Panc1 (cell line): ENCODE measurements at regions not wholly inside any gene's neighbourhood (a gene's known extent, or its start where the extent isn't known, plus 50 kb on each side); places are given as distances from the start of the nearest gene placed in this dataset.

ENCODE experiments used
- ATAC-seq: fragments of 200-7000 bp; cut with Tn5 transposase; 2 replicates; pipeline ENCODE4 v1.9.1; 2020; ENCODE audit warnings: mild to moderate bottlenecking, moderate library complexity
- BruUV-seq: library from RNA; stranded (reverse); fragments of 400-500 nt; replicated peaks from 2 replicates; lab custom pipeline; 2021; lab: Mats Ljungman, UMichigan
- CTCF ChIA-PET: fragments of 300-600 bp; sonication (Branson Sonifier 250); formaldehyde crosslinking; loops from one replicate; lab custom pipeline; 2022; ENCODE audit warnings: antibody characterized with exemption; lab: Charles Lee
- POLR2A ChIA-PET: fragments of 300-600 bp; sonication (Branson Sonifier 250); formaldehyde crosslinking; loops from one replicate; lab custom pipeline; 2022; ENCODE audit warnings: antibody characterized with exemption; lab: Charles Lee
- DNase-seq: peaks from one replicate; pipeline ENCODE4 v3.0.0-alpha.2; 2010; ENCODE audit warnings: low read depth, low spot score
- H3K27ac ChIP-seq: 2 replicates; pipeline ENCODE4 v1.5.1; 2011; ENCODE audit warnings: mild to moderate bottlenecking, low read length, inconsistent platforms
- H3K27me3 ChIP-seq: fragments of 200-500 bp; sonication (Bioruptor generic); 2 replicates; pipeline ENCODE4 v1.6.0; 2014; ENCODE audit warnings: low read length, inconsistent platforms; ENCODE audit not compliant: control insufficient read depth, insufficient read depth
- H3K36me3 ChIP-seq: fragments of 200-500 bp; sonication (Bioruptor generic); 2 replicates; pipeline ENCODE4 v1.5.1; 2014; ENCODE audit warnings: inconsistent platforms, mild to moderate bottlenecking, low read length, moderate library complexity; ENCODE audit not compliant: control insufficient read depth, insufficient read depth
- H3K4me1 ChIP-seq: 2 replicates; pipeline ENCODE4 v1.5.1; 2011; ENCODE audit warnings: inconsistent platforms, mild to moderate bottlenecking, low read length, moderate library complexity; ENCODE audit not compliant: control insufficient read depth, insufficient read depth
- H3K4me3 ChIP-seq, 2 experiments: 2 replicates each; pipeline ENCODE4 v1.5.1; 2011 to 2012; ENCODE audit warnings: low read depth in 2 of 2, low read length in 2 of 2, mild to moderate bottlenecking in 2 of 2, inconsistent platforms in 1 of 2, moderate library complexity in 1 of 2
- H3K9me3 ChIP-seq: fragments of 200-500 bp; sonication (Bioruptor generic); 2 replicates; pipeline ENCODE4 v1.5.1; 2014; ENCODE audit warnings: low read depth, mild to moderate bottlenecking, inconsistent platforms, low read length, moderate library complexity; ENCODE audit not compliant: control insufficient read depth, insufficient read depth
- POLR2AphosphoS5 ChIP-seq: IDR thresholded peaks from 2 replicates; pipeline ENCODE4 v1.6.1; 2012; ENCODE audit warnings: mild to moderate bottlenecking, low read depth, low read length, moderate library complexity
- SIN3A ChIP-seq: IDR thresholded peaks from 2 replicates; pipeline ENCODE4 v1.6.1; 2012; ENCODE audit warnings: low read depth, mild to moderate bottlenecking, low read length, moderate library complexity, borderline replicate concordance; ENCODE audit not compliant: insufficient read depth
- TCF7L2 ChIP-seq: IDR thresholded peaks from 2 replicates; pipeline ENCODE4 v1.6.1; 2011; ENCODE audit warnings: mild to moderate bottlenecking, low read depth, low read length, inconsistent platforms
- in situ Hi-C: cut with HindIII; loops from 2 replicates; pipeline ENCODE4 v1.10.0; 2016; ENCODE audit warnings: low sequenced_read_pairs, low pct_unique_long_range_greater_than_20kb
- intact Hi-C: fragments of 100-400 bp; cut with micrococcal nuclease; formaldehyde crosslinking; loops from one replicate; pipeline ENCODE4 v1.10.0; 2022; ENCODE audit not compliant: unreplicated experiment
- TF ChIP-seq, protein P1 (sequence below), 2 experiments: IDR thresholded peaks; 2 replicates each; pipeline ENCODE4 v1.6.1; 2011 to 2012; ENCODE audit warnings: low read depth in 2 of 2, control low read depth in 1 of 2, low read length in 1 of 2, mild to moderate bottlenecking in 1 of 2, moderate library complexity in 1 of 2; ENCODE audit not compliant: insufficient read depth in 1 of 2
- TF ChIP-seq, protein P2 (sequence below): fragments of 450-650 bp; IDR thresholded peaks from 2 replicates; pipeline ENCODE4 v1.5.1; 2017; ENCODE audit warnings: mild to moderate bottlenecking

DNA sequence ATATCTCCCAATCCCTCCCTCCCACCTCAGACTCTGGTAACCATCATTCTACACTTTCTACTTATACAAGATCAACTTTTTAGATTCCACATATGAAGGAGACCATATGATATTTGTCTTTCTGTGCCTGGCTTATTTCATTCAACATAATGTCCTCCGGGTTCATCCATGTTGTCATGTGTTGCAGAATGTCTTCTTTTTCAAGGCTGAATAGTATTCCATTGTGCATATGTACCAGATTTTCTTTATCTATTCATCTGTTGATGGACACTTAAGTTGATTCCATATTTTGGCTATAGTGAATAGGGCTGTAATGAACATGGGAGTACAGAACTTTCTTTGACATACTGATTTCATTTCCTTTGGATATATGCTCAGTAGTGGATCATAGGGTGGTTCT is 78.9 kb upstream of the MAP1B start:
- Histone ChIP-seq H3K27ac (no peak overlapping the region), H3K4me1 (no peaks in the 10 kb centered on the region), H3K9me3 (no peaks in the 10 kb centered on the region), H3K4me3 (no peak overlapping the region), H3K27me3 (peaks cover 20% of the 10 kb centered on the region), H3K36me3 (no peaks in the 10 kb centered on the region)
- in situ Hi-C loops (no loop called here), intact Hi-C loops (no loop called here)
- no TSS peak for BruUV-seq
- TF ChIP-seq, protein P1, sequence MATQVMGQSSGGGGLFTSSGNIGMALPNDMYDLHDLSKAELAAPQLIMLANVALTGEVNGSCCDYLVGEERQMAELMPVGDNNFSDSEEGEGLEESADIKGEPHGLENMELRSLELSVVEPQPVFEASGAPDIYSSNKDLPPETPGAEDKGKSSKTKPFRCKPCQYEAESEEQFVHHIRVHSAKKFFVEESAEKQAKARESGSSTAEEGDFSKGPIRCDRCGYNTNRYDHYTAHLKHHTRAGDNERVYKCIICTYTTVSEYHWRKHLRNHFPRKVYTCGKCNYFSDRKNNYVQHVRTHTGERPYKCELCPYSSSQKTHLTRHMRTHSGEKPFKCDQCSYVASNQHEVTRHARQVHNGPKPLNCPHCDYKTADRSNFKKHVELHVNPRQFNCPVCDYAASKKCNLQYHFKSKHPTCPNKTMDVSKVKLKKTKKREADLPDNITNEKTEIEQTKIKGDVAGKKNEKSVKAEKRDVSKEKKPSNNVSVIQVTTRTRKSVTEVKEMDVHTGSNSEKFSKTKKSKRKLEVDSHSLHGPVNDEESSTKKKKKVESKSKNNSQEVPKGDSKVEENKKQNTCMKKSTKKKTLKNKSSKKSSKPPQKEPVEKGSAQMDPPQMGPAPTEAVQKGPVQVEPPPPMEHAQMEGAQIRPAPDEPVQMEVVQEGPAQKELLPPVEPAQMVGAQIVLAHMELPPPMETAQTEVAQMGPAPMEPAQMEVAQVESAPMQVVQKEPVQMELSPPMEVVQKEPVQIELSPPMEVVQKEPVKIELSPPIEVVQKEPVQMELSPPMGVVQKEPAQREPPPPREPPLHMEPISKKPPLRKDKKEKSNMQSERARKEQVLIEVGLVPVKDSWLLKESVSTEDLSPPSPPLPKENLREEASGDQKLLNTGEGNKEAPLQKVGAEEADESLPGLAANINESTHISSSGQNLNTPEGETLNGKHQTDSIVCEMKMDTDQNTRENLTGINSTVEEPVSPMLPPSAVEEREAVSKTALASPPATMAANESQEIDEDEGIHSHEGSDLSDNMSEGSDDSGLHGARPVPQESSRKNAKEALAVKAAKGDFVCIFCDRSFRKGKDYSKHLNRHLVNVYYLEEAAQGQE (IDR thresholded peaks at IDR 0.05; ENCODE audit: insufficient read depth in 1 of 2, low read depth in 2 of 2, low read length in 1 of 2) = no peak
- TF ChIP-seq SIN3A = no peak
- no peak for TF ChIP-seq POLR2AphosphoS5
- TF ChIP-seq, protein P2, sequence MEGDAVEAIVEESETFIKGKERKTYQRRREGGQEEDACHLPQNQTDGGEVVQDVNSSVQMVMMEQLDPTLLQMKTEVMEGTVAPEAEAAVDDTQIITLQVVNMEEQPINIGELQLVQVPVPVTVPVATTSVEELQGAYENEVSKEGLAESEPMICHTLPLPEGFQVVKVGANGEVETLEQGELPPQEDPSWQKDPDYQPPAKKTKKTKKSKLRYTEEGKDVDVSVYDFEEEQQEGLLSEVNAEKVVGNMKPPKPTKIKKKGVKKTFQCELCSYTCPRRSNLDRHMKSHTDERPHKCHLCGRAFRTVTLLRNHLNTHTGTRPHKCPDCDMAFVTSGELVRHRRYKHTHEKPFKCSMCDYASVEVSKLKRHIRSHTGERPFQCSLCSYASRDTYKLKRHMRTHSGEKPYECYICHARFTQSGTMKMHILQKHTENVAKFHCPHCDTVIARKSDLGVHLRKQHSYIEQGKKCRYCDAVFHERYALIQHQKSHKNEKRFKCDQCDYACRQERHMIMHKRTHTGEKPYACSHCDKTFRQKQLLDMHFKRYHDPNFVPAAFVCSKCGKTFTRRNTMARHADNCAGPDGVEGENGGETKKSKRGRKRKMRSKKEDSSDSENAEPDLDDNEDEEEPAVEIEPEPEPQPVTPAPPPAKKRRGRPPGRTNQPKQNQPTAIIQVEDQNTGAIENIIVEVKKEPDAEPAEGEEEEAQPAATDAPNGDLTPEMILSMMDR = no peak
- TF ChIP-seq TCF7L2 = no peak
- ChIA-PET POLR2A (no interaction called here), CTCF (no interaction called here)
- DNase-seq = no peak
- no peak for ATAC-seq

DNA sequence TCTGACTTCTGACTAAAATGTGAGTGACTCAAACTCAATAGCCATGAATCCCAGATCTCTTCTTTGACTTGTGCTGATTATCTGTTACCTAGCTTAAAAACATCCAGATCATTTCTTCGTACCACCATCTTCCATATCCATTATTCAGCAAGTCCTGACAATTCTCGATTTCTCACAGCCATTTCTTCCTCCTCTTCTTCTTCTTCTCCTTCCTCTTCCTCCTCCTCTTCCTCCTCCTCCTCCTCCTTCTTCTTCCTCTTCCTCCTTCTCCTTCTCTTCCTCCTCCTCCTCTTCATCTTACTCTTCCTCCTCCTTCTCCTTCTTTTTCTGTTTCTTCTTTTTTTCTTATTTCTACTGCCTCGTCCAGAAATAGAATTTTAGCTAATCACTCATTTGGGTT is 77.0 kb upstream of the MAP1B start:
- no TSS peak for BruUV-seq
- DNase-seq (no peak), ATAC-seq (no peak)
- Histone ChIP-seq H3K36me3 (no peaks in the 10 kb centered on the region), H3K9me3 (no peaks in the 10 kb centered on the region), H3K27me3 (peaks cover 17% of the 10 kb centered on the region; the same call in 1 of the 2 replicates), H3K4me1 (no peaks in the 10 kb centered on the region), H3K4me3 (no peak overlapping the region), H3K27ac (no peak overlapping the region)
- intact Hi-C loops = no loop called here
- TF ChIP-seq, protein P1 (IDR thresholded peaks at IDR 0.05; ENCODE audit: insufficient read depth in 1 of 2, low read depth in 2 of 2, low read length in 1 of 2) = no peak
- TF ChIP-seq POLR2AphosphoS5 (no peak), TCF7L2 (no peak)
- TF ChIP-seq, protein P2 = no peak
- in situ Hi-C loops = no loop called here
- ChIA-PET CTCF (no interaction called here), POLR2A (no interaction called here)
